ENCODE measurements at regions not wholly inside any gene's neighbourhood (a gene's known extent, or its start where the extent isn't known, plus 50 kb on each side); places are given as distances from the start of the nearest gene placed in this dataset.
"Not testable (repeated sequence)": the region's sequence is repeated elsewhere in the genome, so short reads cannot be mapped to it uniquely, and the experiment has no call there.

GRCh38 chr14:106714446-106715428 lies 1188.4 kb downstream of the TMEM121 start:
- H3K36me3 ChIP-seq; H3K27me3 ChIP-seq; ATAC-seq; FAIRE-seq; H3K4me3 ChIP-seq; H3K27ac ChIP-seq; DNase-seq; intact Hi-C loops (cut with DNase I); H3K4me1 ChIP-seq; H3K9me3 ChIP-seq: not testable (repeated sequence)
- 53% methylated on average over 2 to 10 of the region's 14 CpGs for WGBS, 2 donors

- H3K27ac ChIP-seq; H3K36me3 ChIP-seq; intact Hi-C loops (cut with DNase I); H3K4me1 ChIP-seq; DNase-seq; FAIRE-seq; H3K9me3 ChIP-seq; H3K4me3 ChIP-seq; H3K27me3 ChIP-seq: not testable (repeated sequence)
- WGBS, 2 donors, result 11 to 26% methylated on average over 4 to 10 of the region's 11 CpGs
- ATAC-seq, result peak in 3 of 4 donors; percentile 50 to 85 (median 62)
These were observed 1191.2 kb downstream of the TMEM121 start for GRCh38 chr14:106717544-106717943.

GRCh38 chr14:106719880-106720279 lies 1193.5 kb downstream of the TMEM121 start:
- H3K36me3 ChIP-seq; H3K4me1 ChIP-seq; H3K9me3 ChIP-seq; ATAC-seq; DNase-seq; H3K4me3 ChIP-seq; H3K27ac ChIP-seq; FAIRE-seq; H3K27me3 ChIP-seq; intact Hi-C loops (cut with DNase I): not testable (repeated sequence)
- WGBS, 2 donors, result 21% methylated on average over 1 of the region's 2 CpGs; no CpG with 5 or more reads in 1 of the 2 donors

GRCh38 chr14:106721926-106722325 lies 1195.5 kb downstream of the TMEM121 start:
- FAIRE-seq; DNase-seq; H3K36me3 ChIP-seq; H3K27ac ChIP-seq; H3K4me3 ChIP-seq; H3K9me3 ChIP-seq; H3K27me3 ChIP-seq; intact Hi-C loops (cut with DNase I); H3K4me1 ChIP-seq; ATAC-seq: not testable (repeated sequence)
- 44% methylated on average over 4 of the region's 4 CpGs; no CpG with 5 or more reads in 1 of the 2 donors for WGBS, 2 donors

- H3K27me3 ChIP-seq; DNase-seq; H3K9me3 ChIP-seq; ATAC-seq; H3K4me1 ChIP-seq; FAIRE-seq; H3K27ac ChIP-seq; intact Hi-C loops (cut with DNase I); H3K36me3 ChIP-seq; H3K4me3 ChIP-seq: not testable (repeated sequence)
- 43% methylated on average over 3 of the region's 7 CpGs; no CpG with 5 or more reads in 1 of the 2 donors for WGBS, 2 donors
These were observed 1196.7 kb downstream of the TMEM121 start for GRCh38 chr14:106722813-106723687.

- H3K36me3 ChIP-seq; FAIRE-seq; H3K9me3 ChIP-seq; H3K27ac ChIP-seq; intact Hi-C loops (cut with DNase I); H3K27me3 ChIP-seq; H3K4me3 ChIP-seq; ATAC-seq; DNase-seq; H3K4me1 ChIP-seq: not testable (repeated sequence)
- WGBS, 2 donors, result 3 to 52% methylated on average over 3 to 5 of the region's 12 CpGs
These were observed 1201.6 kb downstream of the TMEM121 start for GRCh38 chr14:106727962-106728361.

GRCh38 chr14:106728611-106729010 lies 1202.2 kb downstream of the TMEM121 start:
- 82% methylated on average over 1 of the region's 1 CpG; no CpG with 5 or more reads in 1 of the 2 donors for WGBS, 2 donors

More at GRCh38 chr14:106728611-106729010, 1202.2 kb downstream of the TMEM121 start:
- no peaks in the 10 kb centered on the region for H3K36me3 ChIP-seq
- H3K4me1 ChIP-seq, result no peaks in the 10 kb centered on the region
- H3K4me3 ChIP-seq, result no peak overlapping the region
- no peak for FAIRE-seq
- intact Hi-C loops (cut with DNase I), result no loop called here
- no peaks in the 10 kb centered on the region for H3K9me3 ChIP-seq
- ATAC-seq, result no peak
- no peaks in the 10 kb centered on the region for H3K27me3 ChIP-seq
- no peak for DNase-seq
- no peak overlapping the region for H3K27ac ChIP-seq
- TF ChIP-seq CTCF (IDR thresholded peaks at IDR 0.05), result no peak
